Endodermal cell (in vitro differentiated cells): ENCODE measurements at regions not wholly inside any gene's neighbourhood (a gene's known extent, or its start where the extent isn't known, plus 50 kb on each side); places are given as distances from the start of the nearest gene placed in this dataset.

Experiments used
- DNase-seq: peaks from one replicate; pipeline ENCODE4 v3.0.0-alpha.2; 2017
- H3K27ac ChIP-seq: 2 replicates; pipeline ENCODE4 v1.5.1; 2013; ENCODE audit warnings: mild to moderate bottlenecking, low read depth, low read length, moderate library complexity
- H3K27me3 ChIP-seq: 2 replicates; pipeline ENCODE4 v1.6.1; 2013; ENCODE audit warnings: mild to moderate bottlenecking, low read length, moderate library complexity; ENCODE audit not compliant: insufficient read depth, control insufficient read depth, poor library complexity, severe bottlenecking
- H3K36me3 ChIP-seq: 2 replicates; pipeline ENCODE4 v1.7.0; 2013; ENCODE audit warnings: mild to moderate bottlenecking, low read length, moderate library complexity; ENCODE audit not compliant: control insufficient read depth, insufficient read depth
- H3K4me1 ChIP-seq: one replicate; pipeline ENCODE4 v1.7.0; 2013; ENCODE audit warnings: low read length; ENCODE audit not compliant: control insufficient read depth, insufficient read depth
- H3K4me3 ChIP-seq: 2 replicates; pipeline ENCODE4 v1.5.1; 2013; ENCODE audit warnings: mild to moderate bottlenecking, low read length, moderate library complexity
- H3K9ac ChIP-seq: 2 replicates; pipeline ENCODE4 v1.6.1; 2013; ENCODE audit warnings: mild to moderate bottlenecking, low read length, moderate library complexity; ENCODE audit not compliant: poor library complexity, severe bottlenecking; ENCODE audit errors: extremely low read depth
- H3K9me3 ChIP-seq: 2 replicates; pipeline ENCODE4 v1.6.1; 2013; ENCODE audit warnings: mild to moderate bottlenecking, low read length, moderate library complexity; ENCODE audit not compliant: control insufficient read depth
- H3K27ac Mint-ChIP-seq: 2 replicates; pipeline ENCODE4 v1.8.0; 2020; ENCODE audit warnings: mixed read lengths
- H3K27me3 Mint-ChIP-seq: 2 replicates; pipeline ENCODE4 v1.8.0; 2021; ENCODE audit warnings: mild to moderate bottlenecking, mixed read lengths; ENCODE audit not compliant: insufficient read depth
- H3K36me3 Mint-ChIP-seq: 2 replicates; pipeline ENCODE4 v1.8.0; 2020; ENCODE audit warnings: low read depth, mixed read lengths
- H3K4me1 Mint-ChIP-seq: 2 replicates; pipeline ENCODE4 v1.8.0; 2020; ENCODE audit warnings: mixed read lengths
- H3K4me3 Mint-ChIP-seq: 2 replicates; pipeline ENCODE4 v1.8.0; 2020; ENCODE audit warnings: mild to moderate bottlenecking, moderate library complexity, mixed read lengths
- H3K9me3 Mint-ChIP-seq: 2 replicates; pipeline ENCODE4 v1.8.0; 2020; ENCODE audit warnings: mild to moderate bottlenecking, mixed read lengths
- WGBS, 2 experiments: methylation state at CpG; one replicate each; pipeline versions ENCODE4 v1.1.5 to v1.1.7; 2013; ENCODE audit warnings: missing lambda C conversion rate in 2 of 2, mixed read lengths in 1 of 2; ENCODE audit not compliant: insufficient coverage in 1 of 2, insufficient read length in 1 of 2; 5-methylcytosine and 5-hydroxymethylcytosine counted together
- TF ChIP-seq, protein P1 (sequence below): fragments of 200-600 bp; sonication (generic); conservative IDR thresholded peaks from 2 replicates; pipeline ENCODE4 v1.5.0; 2021; ENCODE audit warnings: antibody characterized with exemption, mild to moderate bottlenecking

DNA sequence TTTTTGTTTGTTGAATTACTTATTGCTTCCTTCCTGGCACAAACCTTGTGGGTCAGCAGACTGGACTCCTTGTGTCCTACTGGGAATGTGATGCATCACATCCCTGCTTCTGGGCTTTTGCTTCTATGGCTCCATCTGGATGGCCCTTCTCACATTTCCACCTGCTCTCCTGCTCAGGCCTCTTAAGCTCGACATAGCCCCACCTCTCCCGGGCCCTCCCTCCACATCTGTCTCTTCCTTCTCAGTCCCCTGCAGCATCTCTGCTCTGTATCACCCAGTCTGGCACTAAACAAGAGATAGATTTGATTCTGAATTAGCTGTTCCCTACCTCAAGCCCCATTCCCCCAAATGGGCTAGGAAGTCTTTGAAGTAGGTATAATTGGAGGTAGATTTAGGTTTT lies 356.8 kb downstream of the DHX35 start:
- Mint-ChIP-seq H3K27ac (no peak overlapping the region), H3K27me3 (peaks cover 4% of the 10 kb centered on the region), H3K4me3 (no peak overlapping the region), H3K9me3 (no peaks in the 10 kb centered on the region), H3K36me3 (no peaks in the 10 kb centered on the region), H3K4me1 (no peaks in the 10 kb centered on the region)
- Histone ChIP-seq H3K36me3 (no peaks in the 10 kb centered on the region), H3K27me3 (no peaks in the 10 kb centered on the region), H3K27ac (no peak overlapping the region), H3K9me3 (no peaks in the 10 kb centered on the region), H3K4me3 (no peak overlapping the region), H3K4me1 (no peaks in the 10 kb centered on the region), H3K9ac (no peak overlapping the region)
- DNase-seq, result no peak
- 51 to 60% methylated on average over 2 of the region's 2 CpGs for WGBS, 2 experiments
- TF ChIP-seq, protein P1, sequence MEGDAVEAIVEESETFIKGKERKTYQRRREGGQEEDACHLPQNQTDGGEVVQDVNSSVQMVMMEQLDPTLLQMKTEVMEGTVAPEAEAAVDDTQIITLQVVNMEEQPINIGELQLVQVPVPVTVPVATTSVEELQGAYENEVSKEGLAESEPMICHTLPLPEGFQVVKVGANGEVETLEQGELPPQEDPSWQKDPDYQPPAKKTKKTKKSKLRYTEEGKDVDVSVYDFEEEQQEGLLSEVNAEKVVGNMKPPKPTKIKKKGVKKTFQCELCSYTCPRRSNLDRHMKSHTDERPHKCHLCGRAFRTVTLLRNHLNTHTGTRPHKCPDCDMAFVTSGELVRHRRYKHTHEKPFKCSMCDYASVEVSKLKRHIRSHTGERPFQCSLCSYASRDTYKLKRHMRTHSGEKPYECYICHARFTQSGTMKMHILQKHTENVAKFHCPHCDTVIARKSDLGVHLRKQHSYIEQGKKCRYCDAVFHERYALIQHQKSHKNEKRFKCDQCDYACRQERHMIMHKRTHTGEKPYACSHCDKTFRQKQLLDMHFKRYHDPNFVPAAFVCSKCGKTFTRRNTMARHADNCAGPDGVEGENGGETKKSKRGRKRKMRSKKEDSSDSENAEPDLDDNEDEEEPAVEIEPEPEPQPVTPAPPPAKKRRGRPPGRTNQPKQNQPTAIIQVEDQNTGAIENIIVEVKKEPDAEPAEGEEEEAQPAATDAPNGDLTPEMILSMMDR, result no peak

DNA sequence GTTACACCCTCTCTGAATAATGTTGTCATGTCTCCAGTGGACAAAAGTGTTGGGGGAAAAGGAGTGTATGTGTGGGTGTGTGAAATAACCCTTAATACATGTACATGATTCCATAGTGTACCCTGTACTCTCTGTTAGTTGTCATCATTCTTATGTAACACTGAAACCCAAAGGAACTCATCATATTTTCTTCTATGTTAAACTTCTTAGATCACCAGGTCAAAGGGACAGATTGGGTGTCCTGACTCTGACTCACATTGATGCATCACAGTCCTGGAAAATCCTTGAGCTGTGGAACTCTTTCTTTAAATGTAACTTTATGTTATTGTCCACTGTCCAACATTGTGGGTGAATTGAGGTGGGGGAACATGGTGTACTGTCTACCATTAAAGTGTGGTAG lies 350.5 kb downstream of the DHX35 start:
- Histone ChIP-seq H3K9ac (no peak overlapping the region), H3K27ac (no peak overlapping the region), H3K4me1 (no peaks in the 10 kb centered on the region), H3K4me3 (no peak overlapping the region), H3K36me3 (no peaks in the 10 kb centered on the region), H3K9me3 (peaks cover 5% of the 10 kb centered on the region), H3K27me3 (peaks cover 8% of the 10 kb centered on the region)
- Mint-ChIP-seq H3K27ac (no peak overlapping the region), H3K4me3 (no peak overlapping the region), H3K9me3 (peaks cover 8% of the 10 kb centered on the region), H3K36me3 (no peaks in the 10 kb centered on the region), H3K27me3 (peaks cover 7% of the 10 kb centered on the region), H3K4me1 (peaks cover 2% of the 10 kb centered on the region)
- TF ChIP-seq, protein P1, result no peak
- DNase-seq, result no peak

DNA sequence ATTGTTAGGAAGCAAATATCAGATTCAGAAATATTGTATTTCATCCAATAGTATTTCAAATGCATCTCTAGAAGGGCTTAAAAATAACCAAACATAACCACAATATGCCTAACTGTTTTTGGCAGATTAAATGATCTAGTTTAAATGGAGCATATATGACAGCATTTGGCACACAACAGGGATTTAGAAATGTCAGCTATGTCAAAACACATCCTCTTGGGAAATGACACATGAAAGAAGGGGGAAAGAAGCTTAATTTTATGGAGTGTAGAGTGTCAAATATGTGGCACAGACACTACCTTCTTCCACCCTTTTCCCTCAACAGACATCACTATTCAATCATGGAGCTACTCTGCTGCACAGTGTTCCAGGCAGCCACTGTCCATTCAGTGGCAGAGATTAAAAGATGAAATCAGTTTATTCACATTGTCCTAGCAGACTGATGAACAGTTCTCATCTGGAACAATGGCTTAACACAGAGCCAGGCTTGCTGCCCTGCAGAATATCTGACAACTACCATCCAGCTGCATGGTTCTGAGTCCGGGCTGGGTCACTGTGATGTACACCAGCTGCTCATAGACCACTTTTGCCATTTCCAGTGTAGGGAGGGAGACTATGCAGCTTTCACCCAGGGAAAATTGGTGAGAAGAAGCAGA lies 349.8 kb downstream of the DHX35 start:
- Histone ChIP-seq H3K27ac (no peak overlapping the region), H3K36me3 (no peaks in the 10 kb centered on the region), H3K4me3 (no peak overlapping the region), H3K4me1 (no peaks in the 10 kb centered on the region), H3K9ac (no peak overlapping the region), H3K9me3 (peaks cover 9% of the 10 kb centered on the region), H3K27me3 (peaks cover 8% of the 10 kb centered on the region)
- Mint-ChIP-seq H3K36me3 (no peaks in the 10 kb centered on the region), H3K27ac (no peak overlapping the region), H3K27me3 (peaks cover 7% of the 10 kb centered on the region), H3K4me3 (no peak overlapping the region), H3K9me3 (peaks cover 13% of the 10 kb centered on the region), H3K4me1 (peaks cover 2% of the 10 kb centered on the region)
- TF ChIP-seq, protein P1, result no peak
- DNase-seq, result no peak
- 93 to 100% methylated on average over 1 of the region's 1 CpG for WGBS, 2 experiments
